Effector CD8-positive, alpha-beta T cell (primary cell): ENCODE measurements at regions not wholly inside any gene's neighbourhood (a gene's known extent, or its start where the extent isn't known, plus 50 kb on each side); places are given as distances from the start of the nearest gene placed in this dataset.

Experiments used
- DNase-seq: peaks from one replicate; lab custom pipeline; 2025; lab: John Stamatoyannopoulos, UW

GRCh38 chr10:10848488-10849111 lies 169.1 kb upstream of the CELF2 start:
- no peak for DNase-seq

- DNase-seq = no peak
These were observed 168.4 kb upstream of the CELF2 start for GRCh38 chr10:10849306-10849705.

DNA sequence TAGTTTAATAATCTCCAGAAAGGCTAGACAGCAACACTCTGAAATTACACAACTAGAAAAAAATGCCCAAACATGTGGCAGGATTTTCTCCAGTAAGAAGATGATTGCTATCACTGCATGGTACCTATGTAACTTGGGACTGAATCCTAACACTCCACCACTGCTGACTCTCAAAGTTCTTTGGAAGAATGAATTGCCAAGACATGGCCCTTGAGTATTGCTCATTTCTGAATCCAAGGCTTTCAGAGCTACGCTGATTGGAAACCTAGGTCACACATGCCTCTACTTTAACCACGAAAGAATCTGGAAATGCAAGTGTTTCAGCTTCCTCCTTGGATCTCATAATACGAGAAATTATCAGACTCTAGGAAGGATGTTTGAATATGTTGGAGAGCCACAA lies 167.5 kb upstream of the CELF2 start:
- no peak for DNase-seq

- no peak for DNase-seq
These were observed 165.2 kb upstream of the CELF2 start for GRCh38 chr10:10852464-10852863.

DNA sequence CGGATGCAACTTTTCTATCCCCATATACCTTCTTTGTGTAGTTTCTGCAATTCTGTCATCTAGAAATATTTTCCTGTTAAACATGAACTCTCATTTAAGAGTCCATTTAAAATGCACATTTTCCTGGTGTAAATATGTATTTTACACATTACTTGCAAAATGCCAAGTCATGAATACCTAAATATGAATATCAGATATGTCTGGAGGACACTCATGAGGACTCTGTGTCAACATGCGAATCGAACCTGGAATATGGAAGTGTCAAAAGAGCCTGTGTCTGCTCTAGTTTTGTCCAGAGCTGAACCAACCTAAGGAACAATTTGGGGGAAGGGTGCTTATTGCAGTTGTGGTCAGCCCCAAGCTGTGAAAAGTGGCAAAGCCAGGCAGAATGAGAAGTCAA lies 163.7 kb upstream of the CELF2 start:
- no peak for DNase-seq

GRCh38 chr10:10854725-10855124 lies 162.9 kb upstream of the CELF2 start:
- no peak for DNase-seq

DNA sequence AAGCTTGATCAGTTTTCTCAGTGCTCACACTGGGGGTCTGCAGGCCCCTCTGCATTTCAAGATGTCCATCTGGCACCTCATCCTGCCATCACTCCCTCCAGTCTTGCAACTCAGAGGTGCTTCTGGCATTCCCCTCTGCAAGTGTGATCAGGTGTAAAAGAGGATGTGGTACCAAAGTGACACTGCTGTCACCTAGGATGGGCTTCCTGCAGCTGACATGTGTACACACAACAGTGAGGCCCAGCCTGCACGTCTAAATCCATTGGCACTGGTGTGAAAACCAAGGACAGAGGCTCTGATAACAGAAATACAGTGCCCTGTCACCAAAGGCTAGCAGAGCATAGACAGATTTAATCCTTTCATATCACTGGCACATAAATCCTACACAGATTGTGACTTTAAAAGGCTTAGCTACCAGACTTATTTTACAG lies 162.5 kb upstream of the CELF2 start:
- no peak for DNase-seq

- DNase-seq = no peak
These were observed 157.2 kb upstream of the CELF2 start for GRCh38 chr10:10860455-10860976.

DNA sequence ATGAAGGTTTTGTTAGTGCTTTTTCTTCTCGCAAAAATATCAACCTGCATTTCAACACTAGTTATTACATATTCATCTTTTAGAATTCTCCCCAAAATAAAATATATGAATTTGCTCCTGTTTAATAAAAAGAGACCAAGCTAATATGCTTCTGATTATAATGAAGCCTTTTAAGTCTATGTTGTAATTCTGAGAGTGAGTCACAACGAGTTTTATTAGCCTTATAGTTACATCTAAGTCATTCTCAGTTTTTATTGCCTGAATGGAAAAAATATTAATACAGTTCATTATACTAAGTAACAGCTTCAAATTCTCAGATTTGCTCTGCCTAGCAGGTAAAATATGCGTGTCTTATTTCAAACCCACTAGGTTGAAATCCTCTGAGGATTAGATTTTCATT lies 152.4 kb upstream of the CELF2 start:
- no peak for DNase-seq

GRCh38 chr10:10865913-10866312 lies 151.8 kb upstream of the CELF2 start:
- no peak for DNase-seq

DNA sequence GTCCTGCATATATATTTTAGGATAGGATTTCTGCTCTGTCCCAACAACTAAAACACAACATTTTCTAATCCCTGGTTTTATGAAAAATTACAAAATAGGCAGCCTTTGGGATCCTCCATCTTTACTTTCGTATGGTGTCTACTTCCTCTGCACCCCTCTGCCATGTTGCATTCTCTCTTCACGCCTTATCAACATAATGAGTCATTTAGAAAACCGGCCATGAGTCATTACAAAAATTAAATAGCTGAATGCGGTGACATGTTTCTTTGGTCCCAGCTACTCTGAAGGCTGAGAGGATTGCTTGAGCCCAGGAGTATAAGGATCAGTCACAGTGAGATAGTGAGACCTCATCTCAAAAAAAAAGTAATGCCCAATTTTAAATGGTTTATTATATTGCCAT lies 148.1 kb upstream of the CELF2 start:
- DNase-seq = no peak

DNA sequence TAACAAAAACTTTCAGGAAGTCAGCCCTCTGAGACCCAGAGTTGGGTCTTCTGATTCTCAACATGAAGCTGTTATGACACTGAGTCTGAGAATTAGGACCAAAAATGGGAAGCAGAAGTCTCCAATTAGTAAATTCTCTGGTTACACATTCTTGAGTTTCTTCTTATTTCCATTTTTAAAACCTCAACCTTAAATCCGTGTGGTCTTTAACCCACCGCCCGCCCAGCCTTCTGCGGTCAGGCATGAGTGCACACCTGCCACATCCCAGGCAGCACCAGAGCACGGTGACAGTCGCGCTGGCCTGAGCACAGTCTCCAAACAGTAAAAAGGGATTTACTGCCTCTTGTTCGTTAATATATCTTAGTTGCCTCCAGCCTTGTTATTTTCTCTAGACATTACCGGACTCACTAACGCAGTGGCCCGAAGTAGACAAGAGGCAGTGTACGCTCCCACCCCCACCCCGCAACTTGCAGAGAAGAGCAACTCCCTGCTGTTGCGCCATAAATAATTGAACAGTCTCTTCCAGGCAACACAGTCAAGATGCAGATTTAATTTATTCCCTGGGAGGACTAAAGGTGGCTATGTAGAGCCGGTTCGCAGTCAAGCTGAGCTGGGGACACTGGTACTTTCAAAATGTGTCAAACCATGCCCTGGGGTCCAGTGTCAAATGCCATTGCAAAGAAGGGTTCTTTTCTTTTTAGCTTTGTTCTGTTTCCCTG lies 147.0 kb upstream of the CELF2 start:
- DNase-seq = no peak

DNA sequence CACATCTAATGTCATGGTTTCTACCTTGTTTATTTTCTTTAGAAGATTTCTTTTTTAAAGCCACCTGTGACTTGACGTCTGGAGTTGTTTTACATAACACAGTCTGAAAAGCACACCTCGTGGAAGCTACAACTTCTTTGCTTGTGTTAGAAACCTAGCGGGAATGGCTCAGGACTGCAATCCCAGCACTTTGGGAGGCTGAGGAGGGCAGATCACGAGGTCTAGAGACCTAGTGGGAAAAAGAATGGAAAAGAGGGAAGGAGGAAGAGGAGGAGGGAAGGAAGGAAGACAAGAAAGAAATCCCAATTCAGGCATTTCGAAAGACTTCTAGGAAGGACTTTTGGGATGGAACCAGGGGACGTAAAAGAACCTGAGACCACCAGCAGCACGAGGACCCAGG lies 146.3 kb upstream of the CELF2 start:
- no peak for DNase-seq

GRCh38 chr10:10872035-10872673 lies 145.5 kb upstream of the CELF2 start:
- DNase-seq = no peak

- no peak for DNase-seq
These were observed 144.9 kb upstream of the CELF2 start for GRCh38 chr10:10872764-10873163.

DNA sequence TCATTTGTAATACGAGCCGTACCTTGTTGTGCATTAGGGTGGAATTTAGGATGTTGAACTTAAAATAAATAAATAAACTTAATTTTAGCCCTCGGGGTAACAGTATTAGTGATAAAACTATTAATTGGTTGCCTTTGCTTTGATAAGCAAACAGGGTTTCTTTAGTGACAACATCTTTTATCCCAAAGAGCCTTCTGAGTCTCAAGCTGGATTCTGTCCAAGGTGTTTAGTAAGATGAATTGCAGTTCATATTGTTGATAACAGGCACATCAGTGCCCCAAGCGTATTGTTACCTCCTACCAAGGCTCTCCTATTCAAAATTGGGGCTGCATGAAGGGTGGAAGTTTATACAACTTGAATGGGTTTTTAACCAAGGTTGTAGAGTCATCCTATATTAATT lies 144.4 kb upstream of the CELF2 start:
- DNase-seq = no peak

- DNase-seq = no peak
These were observed 143.8 kb upstream of the CELF2 start for GRCh38 chr10:10873915-10874314.

GRCh38 chr10:10878963-10879362 lies 138.7 kb upstream of the CELF2 start:
- DNase-seq = no peak

- no peak for DNase-seq
These were observed 136.4 kb upstream of the CELF2 start for GRCh38 chr10:10881117-10881813.

DNA sequence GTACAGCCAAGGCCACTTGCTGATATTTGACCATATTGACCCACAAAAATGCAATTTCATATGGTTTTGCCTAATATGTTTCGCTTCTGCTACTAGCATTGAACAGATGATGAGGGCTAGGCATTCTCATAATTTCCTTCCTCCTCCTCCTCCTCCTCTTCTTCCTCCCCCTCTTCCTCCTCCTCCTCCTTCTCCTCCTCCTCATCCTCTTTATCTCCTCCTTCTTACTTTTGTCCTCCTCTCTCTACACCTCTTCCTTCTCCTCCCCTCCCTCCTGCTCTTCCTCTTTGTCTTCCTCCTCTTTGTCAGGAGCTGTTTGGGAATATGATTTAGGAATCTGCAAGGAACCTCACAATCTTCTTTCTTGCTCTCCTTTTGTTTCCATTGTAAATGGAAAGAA lies 133.9 kb upstream of the CELF2 start:
- no peak for DNase-seq

- DNase-seq = no peak
These were observed 130.7 kb upstream of the CELF2 start for GRCh38 chr10:10886861-10887531.
